Mucosa of rectum (tissue), 2 donors: ENCODE measurements at regions not wholly inside any gene's neighbourhood (a gene's known extent, or its start where the extent isn't known, plus 50 kb on each side); places are given as distances from the start of the nearest gene placed in this dataset.
"Not testable (repeated sequence)": the region's sequence is repeated elsewhere in the genome, so short reads cannot be mapped to it uniquely, and the experiment has no call there.

Source experiments
- H3K27ac ChIP-seq, 2 donors: one replicate each; pipeline ENCODE4 v1.7.0; 2013; ENCODE audit warnings: inconsistent platforms in 2 of 2, low read depth in 2 of 2, low read length in 2 of 2
- H3K27me3 ChIP-seq, 2 donors: one replicate each; pipeline ENCODE4 v1.7.0; 2013; ENCODE audit warnings: low read length in 2 of 2; ENCODE audit not compliant: control insufficient read depth in 2 of 2, insufficient read depth in 2 of 2
- H3K36me3 ChIP-seq, 2 donors: one replicate each; pipeline ENCODE4 v1.7.0; 2013; ENCODE audit warnings: low read length in 2 of 2; ENCODE audit not compliant: control insufficient read depth in 2 of 2, insufficient read depth in 2 of 2
- H3K4me1 ChIP-seq, 2 donors: one replicate each; pipeline ENCODE4 v1.7.0; 2013; ENCODE audit warnings: low read length in 2 of 2, mild to moderate bottlenecking in 1 of 2; ENCODE audit not compliant: control insufficient read depth in 2 of 2, insufficient read depth in 2 of 2
- H3K4me3 ChIP-seq, 2 donors: one replicate each; pipeline ENCODE4 v1.7.0; 2013; ENCODE audit warnings: low read length in 2 of 2
- H3K9ac ChIP-seq, 2 donors: one replicate each; pipeline ENCODE4 v1.7.0; 2013; ENCODE audit warnings: low read length in 2 of 2, low read depth in 1 of 2, mild to moderate bottlenecking in 1 of 2
- H3K9me3 ChIP-seq, 2 donors: one replicate each; pipeline ENCODE4 v1.7.0; 2013; ENCODE audit warnings: low read length in 2 of 2; ENCODE audit not compliant: control insufficient read depth in 2 of 2
- donor health status: healthy.
- donor health status: Normal muscosa, but diverticular disease.

DNA sequence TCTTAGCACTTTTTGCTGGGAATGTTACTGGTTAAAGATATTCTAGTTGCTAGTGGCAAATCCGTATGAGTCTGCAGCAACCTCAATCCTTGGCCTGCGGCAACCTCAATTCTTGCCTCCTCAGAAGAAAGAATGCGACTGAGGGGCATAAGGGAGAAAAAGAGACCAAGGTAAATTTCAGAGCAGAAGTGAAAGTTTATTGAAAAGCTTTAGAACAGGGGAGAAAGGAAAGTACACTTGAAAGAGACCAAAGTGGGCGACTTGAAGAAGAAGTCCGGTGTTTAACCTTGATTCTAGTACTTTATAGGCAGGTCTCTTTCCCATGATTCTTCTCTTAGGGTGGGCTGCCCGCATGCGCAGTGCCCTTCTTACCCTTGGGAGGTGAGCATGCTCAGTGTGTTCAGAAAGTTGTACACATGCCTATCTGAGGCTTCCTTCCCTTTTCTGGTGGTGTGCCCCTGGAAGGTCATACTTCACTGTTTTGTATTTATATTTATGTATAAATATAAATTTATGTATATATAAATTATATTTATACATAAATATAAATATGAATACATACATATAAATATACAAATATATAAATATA, 1198.8 kb downstream of the RPIA start:
- not testable (repeated sequence) for H3K4me1 ChIP-seq, H3K9me3 ChIP-seq, H3K27me3 ChIP-seq, H3K27ac ChIP-seq, H3K4me3 ChIP-seq, H3K9ac ChIP-seq, H3K36me3 ChIP-seq

GRCh38 chr2:89894988-89895387, 1203.5 kb downstream of the RPIA start:
- not testable (repeated sequence) for H3K4me1 ChIP-seq, H3K9me3 ChIP-seq, H3K4me3 ChIP-seq, H3K9ac ChIP-seq, H3K36me3 ChIP-seq, H3K27ac ChIP-seq, H3K27me3 ChIP-seq

- not testable (repeated sequence) for H3K9ac ChIP-seq, H3K36me3 ChIP-seq, H3K27ac ChIP-seq, H3K9me3 ChIP-seq, H3K27me3 ChIP-seq, H3K4me1 ChIP-seq, H3K4me3 ChIP-seq
Measured at GRCh38 chr2:89895629-89896028, 1204.2 kb downstream of the RPIA start.

GRCh38 chr2:89927018-89927417, 1235.5 kb downstream of the RPIA start:
- not testable (repeated sequence) for H3K36me3 ChIP-seq, H3K27ac ChIP-seq, H3K27me3 ChIP-seq, H3K4me1 ChIP-seq, H3K9ac ChIP-seq, H3K9me3 ChIP-seq, H3K4me3 ChIP-seq

- H3K36me3 ChIP-seq, H3K27me3 ChIP-seq, H3K4me1 ChIP-seq, H3K9me3 ChIP-seq, H3K4me3 ChIP-seq, H3K9ac ChIP-seq, H3K27ac ChIP-seq: not testable (repeated sequence)
Measured at GRCh38 chr2:89935436-89935835, 1244.0 kb downstream of the RPIA start.

DNA sequence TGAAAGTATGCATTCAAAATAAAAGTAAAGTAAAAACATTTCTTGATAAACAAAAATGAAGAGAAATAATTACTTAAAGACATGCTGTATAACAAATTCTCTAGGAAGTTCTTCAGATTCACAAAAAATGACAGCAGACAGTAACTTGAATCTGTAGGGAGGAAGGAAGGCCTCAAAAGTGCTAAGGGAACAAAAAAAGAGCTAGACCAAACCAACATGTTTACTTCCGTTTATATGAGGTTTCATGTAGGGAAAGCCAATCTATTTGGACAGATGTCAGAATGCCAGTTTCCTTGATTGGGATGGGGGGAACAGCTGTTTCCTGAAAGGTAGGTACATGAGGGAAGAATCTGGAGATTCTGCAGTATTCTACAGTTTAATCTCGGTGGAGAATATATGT, 1244.5 kb downstream of the RPIA start:
- H3K27ac ChIP-seq, H3K9ac ChIP-seq, H3K4me3 ChIP-seq, H3K9me3 ChIP-seq, H3K4me1 ChIP-seq, H3K27me3 ChIP-seq, H3K36me3 ChIP-seq: not testable (repeated sequence)

DNA sequence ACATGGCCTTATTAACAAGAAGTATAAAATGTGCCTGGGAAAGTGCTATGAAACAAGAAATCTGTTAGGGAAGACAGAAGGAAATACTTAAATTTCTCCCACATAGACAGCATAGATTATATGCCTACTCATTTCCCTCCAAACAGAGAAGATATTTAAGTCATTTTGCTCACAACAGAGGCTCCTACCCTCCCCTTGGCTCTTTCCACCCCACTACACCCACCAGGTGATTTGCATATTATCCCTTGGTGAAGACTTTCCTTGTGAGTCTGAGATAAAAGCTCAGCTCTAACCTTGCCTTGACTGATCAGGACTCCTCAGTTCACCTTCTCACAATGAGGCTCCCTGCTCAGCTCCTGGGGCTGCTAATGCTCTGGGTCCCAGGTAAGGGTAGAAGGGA, 1245.1 kb downstream of the RPIA start:
- H3K4me3 ChIP-seq, H3K36me3 ChIP-seq, H3K4me1 ChIP-seq, H3K9ac ChIP-seq, H3K27me3 ChIP-seq, H3K9me3 ChIP-seq, H3K27ac ChIP-seq: not testable (repeated sequence)

DNA sequence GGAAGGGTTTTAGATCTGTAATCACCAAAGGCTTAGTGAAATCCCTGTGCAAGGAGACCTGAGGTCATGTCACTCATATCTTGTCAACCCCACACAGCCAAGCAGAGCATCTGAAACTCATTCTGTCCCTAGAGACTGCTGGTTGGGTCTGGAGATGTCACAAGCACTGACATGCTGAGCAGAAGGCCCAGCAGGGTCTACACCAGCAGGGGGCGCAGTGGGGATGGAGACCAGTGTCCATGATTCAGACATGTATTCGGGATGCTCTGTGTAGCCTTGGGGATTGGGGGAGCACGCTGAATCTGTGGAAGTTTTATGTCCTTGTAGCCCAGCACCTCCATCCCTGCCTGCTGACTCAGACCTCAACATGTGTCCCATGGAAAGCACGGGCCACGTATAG, 1247.3 kb downstream of the RPIA start:
- H3K4me1 ChIP-seq, H3K27ac ChIP-seq, H3K36me3 ChIP-seq, H3K9me3 ChIP-seq, H3K4me3 ChIP-seq, H3K27me3 ChIP-seq, H3K9ac ChIP-seq: not testable (repeated sequence)

DNA sequence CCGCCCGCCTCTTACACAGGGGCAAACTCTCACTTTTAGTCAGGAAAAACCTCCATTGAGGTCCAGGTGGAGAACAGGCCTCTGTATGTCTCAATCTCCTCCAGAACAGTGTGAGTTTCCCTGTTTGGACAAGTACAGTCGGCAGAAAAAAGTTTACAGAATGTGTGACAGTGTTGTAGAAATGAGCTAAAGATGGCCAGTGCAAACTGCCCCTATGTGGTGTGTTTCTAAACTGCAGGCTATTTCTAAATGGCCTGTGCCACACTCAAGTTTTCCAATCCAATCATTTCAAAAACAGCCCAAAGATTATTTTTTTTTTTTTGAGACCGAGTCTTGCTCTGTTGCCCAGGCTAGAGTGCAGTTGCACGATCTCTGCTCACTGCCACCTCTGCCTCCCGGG, 1252.8 kb downstream of the RPIA start:
- H3K36me3 ChIP-seq, H3K9ac ChIP-seq, H3K27me3 ChIP-seq, H3K9me3 ChIP-seq, H3K4me3 ChIP-seq, H3K4me1 ChIP-seq, H3K27ac ChIP-seq: not testable (repeated sequence)

DNA sequence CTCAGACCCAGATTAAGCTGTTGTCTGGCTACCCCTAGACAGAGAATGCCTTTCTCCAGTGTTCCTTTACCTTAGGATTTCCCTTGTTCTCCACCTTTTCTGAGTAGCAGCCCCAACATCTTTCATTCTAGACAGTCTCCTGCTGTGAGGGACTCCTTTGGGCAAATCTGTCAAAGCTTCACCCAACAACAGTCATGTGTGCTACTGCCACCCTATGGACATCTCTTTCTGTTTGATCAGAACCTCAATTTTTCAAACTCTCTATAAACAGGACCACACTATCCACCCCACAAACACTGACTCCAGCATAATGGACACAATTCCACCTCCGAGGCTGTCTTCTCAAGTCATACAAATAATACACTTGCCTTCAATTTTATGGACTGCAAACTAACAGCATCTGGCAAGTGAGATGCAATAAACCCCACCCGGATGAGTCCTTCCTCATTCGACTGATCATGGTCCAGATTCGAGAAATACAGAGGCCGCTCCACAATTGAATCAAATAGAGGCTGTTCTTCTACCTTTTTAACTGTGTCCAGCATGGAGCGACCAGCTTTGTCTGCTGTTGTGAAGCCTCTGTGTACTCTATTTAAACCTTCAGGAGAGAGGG, 1253.6 kb downstream of the RPIA start:
- not testable (repeated sequence) for H3K4me3 ChIP-seq, H3K27ac ChIP-seq, H3K27me3 ChIP-seq, H3K4me1 ChIP-seq, H3K9me3 ChIP-seq, H3K9ac ChIP-seq, H3K36me3 ChIP-seq

DNA sequence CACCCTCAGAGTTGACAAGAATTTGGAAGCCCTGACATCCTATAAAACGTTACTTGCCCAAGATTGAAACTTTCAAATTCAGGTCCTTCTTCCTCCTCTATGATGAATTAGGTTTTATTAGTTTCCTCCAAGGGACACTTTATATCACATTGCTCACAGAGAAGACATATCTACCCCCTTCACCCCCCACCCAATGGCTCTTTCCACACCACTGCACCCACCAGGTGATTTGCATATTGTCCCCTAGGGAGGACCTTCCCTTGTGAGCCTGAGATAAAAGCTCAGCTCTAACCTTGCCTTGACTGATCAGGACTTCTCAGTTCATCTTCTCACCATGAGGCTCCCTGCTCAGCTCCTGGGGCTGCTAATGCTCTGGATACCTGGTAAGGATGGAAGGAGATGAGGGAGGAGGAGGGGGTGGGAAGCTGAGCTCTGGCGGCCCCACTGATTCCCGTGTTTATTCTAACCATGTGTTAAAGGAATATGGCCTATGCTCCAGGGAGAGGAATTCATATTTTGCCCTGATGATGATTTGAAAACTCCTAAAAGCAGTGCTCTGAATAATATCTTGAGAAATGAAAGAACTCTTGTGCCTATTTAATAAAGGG, 1255.8 kb downstream of the RPIA start:
- not testable (repeated sequence) for H3K27me3 ChIP-seq, H3K9ac ChIP-seq, H3K27ac ChIP-seq, H3K4me3 ChIP-seq, H3K4me1 ChIP-seq, H3K9me3 ChIP-seq, H3K36me3 ChIP-seq
